PC-9 (cell line): ENCODE measurements at regions not wholly inside any gene's neighbourhood (a gene's known extent, or its start where the extent isn't known, plus 50 kb on each side); places are given as distances from the start of the nearest gene placed in this dataset.
"Not testable (repeated sequence)": the region's sequence is repeated elsewhere in the genome, so short reads cannot be mapped to it uniquely, and the experiment has no call there.

Experiments used
- BruUV-seq: library from RNA; stranded (reverse); fragments of 400-500 nt; replicated peaks from 2 replicates; lab custom pipeline; 2021; lab: Mats Ljungman, UMichigan
- CTCF ChIA-PET: fragments of 300-600 bp; sonication (Branson Sonifier 250); formaldehyde crosslinking; loops from one replicate; lab custom pipeline; 2022; ENCODE audit warnings: antibody characterized with exemption; lab: Charles Lee
- POLR2A ChIA-PET: fragments of 300-600 bp; sonication (Branson Sonifier 250); formaldehyde crosslinking; loops from one replicate; lab custom pipeline; 2022; ENCODE audit warnings: antibody characterized with exemption; ENCODE audit not compliant: unreplicated experiment; lab: Charles Lee
- DNase-seq, 2 experiments: peaks; one replicate each; pipeline versions ENCODE4 v3.0.0 to v3.0.0-alpha.2; 2015 to 2022; ENCODE audit warnings: mixed read lengths in 1 of 2
- H2AFZ ChIP-seq: fragments of 200-600 bp; sonication (generic); 2 replicates; pipeline ENCODE4 v1.8.1; 2017; ENCODE audit warnings: antibody characterized with exemption
- H3F3A ChIP-seq: fragments of 200-600 bp; sonication (generic); 2 replicates; pipeline ENCODE4 v1.8.1; 2017; ENCODE audit warnings: antibody characterized with exemption, mild to moderate bottlenecking, low read depth; ENCODE audit not compliant: insufficient read depth
- H3K27ac ChIP-seq: fragments of 200-600 bp; sonication (generic); 2 replicates; pipeline ENCODE4 v1.6.1; 2016; ENCODE audit warnings: mixed run types
- H3K27me3 ChIP-seq: fragments of 200-600 bp; sonication (generic); 2 replicates; pipeline ENCODE4 v1.6.1; 2016; ENCODE audit warnings: low read depth, mixed run types; ENCODE audit not compliant: insufficient read depth
- H3K36me3 ChIP-seq: fragments of 200-600 bp; sonication (generic); 2 replicates; pipeline ENCODE4 v1.6.1; 2016; ENCODE audit warnings: low read depth, mixed run types
- H3K4me1 ChIP-seq: fragments of 200-600 bp; sonication (generic); replicated peaks from 2 replicates; pipeline ENCODE4 v1.6.1; 2016; ENCODE audit warnings: mixed run types; ENCODE audit not compliant: insufficient read depth
- H3K4me2 ChIP-seq: fragments of 200-600 bp; sonication (generic); 2 replicates; pipeline ENCODE4 v1.6.1; 2017; ENCODE audit warnings: mixed run types
- H3K4me3 ChIP-seq: fragments of 200-600 bp; sonication (generic); 2 replicates; pipeline ENCODE4 v1.6.1; 2016; ENCODE audit warnings: mixed run types
- H3K79me2 ChIP-seq: fragments of 200-600 bp; sonication (generic); 2 replicates; pipeline ENCODE4 v1.6.1; 2017; ENCODE audit warnings: low read depth, mixed run types
- H3K9me2 ChIP-seq: fragments of 200-600 bp; sonication (generic); 2 replicates; pipeline ENCODE4 v1.8.1; 2017; ENCODE audit warnings: mild to moderate bottlenecking; ENCODE audit not compliant: insufficient read depth
- H3K9me3 ChIP-seq: fragments of 200-600 bp; sonication (generic); 2 replicates; pipeline ENCODE4 v1.8.1; 2016; ENCODE audit warnings: low read depth; ENCODE audit not compliant: insufficient read depth
- H4K20me1 ChIP-seq: fragments of 200-600 bp; sonication (generic); 2 replicates; pipeline ENCODE4 v1.8.1; 2017; ENCODE audit not compliant: insufficient read depth
- EZH2 ChIP-seq: fragments of 200-600 bp; sonication (generic); IDR thresholded peaks from 2 replicates; pipeline ENCODE4 v1.8.0; 2017; ENCODE audit warnings: antibody characterized with exemption, low read depth
- intact Hi-C: fragments of 100-400 bp; cut with micrococcal nuclease; formaldehyde crosslinking; loops from one replicate; pipeline ENCODE4 v1.10.0; 2022; ENCODE audit not compliant: unreplicated experiment
- TF ChIP-seq, protein P1 (sequence below): fragments of 200-600 bp; sonication (generic); conservative IDR thresholded peaks from 2 replicates; pipeline ENCODE4 v1.6.1; 2017; ENCODE audit warnings: mixed run types, antibody characterized with exemption, mild to moderate bottlenecking, moderate library complexity

DNA sequence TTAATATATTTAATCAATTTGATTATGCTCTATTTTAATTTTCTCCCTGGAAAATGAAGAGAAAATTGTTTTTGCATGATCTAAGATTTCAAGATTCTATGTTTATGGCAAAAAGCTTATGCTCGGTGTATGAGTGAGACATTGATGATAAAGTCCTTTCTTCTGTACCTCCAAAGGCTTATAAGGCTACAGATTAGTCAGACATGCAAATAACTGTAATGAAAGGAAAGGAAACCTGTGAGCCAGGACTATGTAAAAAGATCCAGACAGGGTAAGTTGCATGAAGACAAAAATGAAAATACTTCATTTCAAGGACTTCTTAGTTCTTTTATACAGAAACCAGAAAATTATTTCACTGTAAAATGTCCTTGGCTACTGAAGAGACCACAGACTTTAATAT, 52.2 kb upstream of the EDIL3 start:
- no peaks in the 10 kb centered on the region for H3K27me3 ChIP-seq
- H3K27ac ChIP-seq, result no peak overlapping the region
- H3K9me3 ChIP-seq, result peaks cover 21% of the 10 kb centered on the region
- no peaks in the 10 kb centered on the region for H3K36me3 ChIP-seq
- CTCF ChIA-PET, result no interaction called here
- H3K9me2 ChIP-seq, result no peaks in the 10 kb centered on the region; the same call in 1 of the 2 replicates
- H3F3A ChIP-seq, result peaks cover 8% of the 10 kb centered on the region
- H4K20me1 ChIP-seq, result no peaks in the 10 kb centered on the region
- no peaks in the 10 kb centered on the region for H3K79me2 ChIP-seq
- DNase-seq, result no peak
- no peak overlapping the region for H3K4me3 ChIP-seq
- intact Hi-C loops, result loop anchor here (2.0 to 5.0 kb wide), 3 partner anchors 42 to 260 kb away; no protein-coding TSS in a partner anchor
- POLR2A ChIA-PET, result no interaction called here
- H2AFZ ChIP-seq, result no peak overlapping the region
- no peak overlapping the region for H3K4me2 ChIP-seq
- H3K4me1 ChIP-seq, result peaks cover 36% of the 10 kb centered on the region
- TF ChIP-seq, protein P1, sequence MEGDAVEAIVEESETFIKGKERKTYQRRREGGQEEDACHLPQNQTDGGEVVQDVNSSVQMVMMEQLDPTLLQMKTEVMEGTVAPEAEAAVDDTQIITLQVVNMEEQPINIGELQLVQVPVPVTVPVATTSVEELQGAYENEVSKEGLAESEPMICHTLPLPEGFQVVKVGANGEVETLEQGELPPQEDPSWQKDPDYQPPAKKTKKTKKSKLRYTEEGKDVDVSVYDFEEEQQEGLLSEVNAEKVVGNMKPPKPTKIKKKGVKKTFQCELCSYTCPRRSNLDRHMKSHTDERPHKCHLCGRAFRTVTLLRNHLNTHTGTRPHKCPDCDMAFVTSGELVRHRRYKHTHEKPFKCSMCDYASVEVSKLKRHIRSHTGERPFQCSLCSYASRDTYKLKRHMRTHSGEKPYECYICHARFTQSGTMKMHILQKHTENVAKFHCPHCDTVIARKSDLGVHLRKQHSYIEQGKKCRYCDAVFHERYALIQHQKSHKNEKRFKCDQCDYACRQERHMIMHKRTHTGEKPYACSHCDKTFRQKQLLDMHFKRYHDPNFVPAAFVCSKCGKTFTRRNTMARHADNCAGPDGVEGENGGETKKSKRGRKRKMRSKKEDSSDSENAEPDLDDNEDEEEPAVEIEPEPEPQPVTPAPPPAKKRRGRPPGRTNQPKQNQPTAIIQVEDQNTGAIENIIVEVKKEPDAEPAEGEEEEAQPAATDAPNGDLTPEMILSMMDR, result no peak
- no peak for TF ChIP-seq EZH2
- no TSS peak for BruUV-seq

DNA sequence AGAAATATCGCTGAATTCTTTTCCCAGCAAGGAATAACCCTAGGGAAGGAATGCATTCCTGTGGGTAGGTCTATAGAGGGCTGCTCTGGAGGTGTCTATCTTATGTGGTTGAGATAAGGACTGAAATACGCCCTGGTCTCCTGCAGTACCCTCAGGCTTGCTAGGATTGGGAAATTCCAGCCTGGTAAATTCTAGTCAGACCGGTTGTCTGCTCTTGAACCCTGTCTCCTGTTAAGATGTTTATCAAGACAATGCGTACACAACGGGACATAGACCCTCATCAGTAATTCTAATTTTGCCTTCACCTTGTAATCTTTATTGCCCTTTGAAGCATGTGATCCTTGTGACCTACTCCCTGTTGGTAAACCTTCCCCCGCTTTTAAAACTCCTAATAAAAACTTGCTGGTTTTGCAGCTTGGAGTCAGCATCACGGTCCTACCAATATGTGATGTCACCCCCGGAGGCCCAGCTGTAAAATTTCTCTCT, 51.2 kb upstream of the EDIL3 start:
- H3K4me3 ChIP-seq, CTCF ChIA-PET, H3K9me2 ChIP-seq, H4K20me1 ChIP-seq, H3F3A ChIP-seq, POLR2A ChIA-PET, H3K27me3 ChIP-seq, H3K79me2 ChIP-seq, H3K36me3 ChIP-seq, H2AFZ ChIP-seq, BruUV-seq, H3K27ac ChIP-seq: not testable (repeated sequence)
- peaks cover 21% of the 10 kb centered on the region for H3K9me3 ChIP-seq
- peak; percentile 71 to 74 for DNase-seq
- H3K4me2 ChIP-seq, result peak overlapping the region; percentile 4; the same call in 1 of the 2 replicates
- intact Hi-C loops, result loop anchor here (2.0 to 5.0 kb wide), 3 partner anchors 41 to 261 kb away; no protein-coding TSS in a partner anchor
- peaks cover 44% of the 10 kb centered on the region for H3K4me1 ChIP-seq
